PC-3 (cell line): ENCODE measurements at regions not wholly inside any gene's neighbourhood (a gene's known extent, or its start where the extent isn't known, plus 50 kb on each side); places are given as distances from the start of the nearest gene placed in this dataset.

Source experiments
- CTCF ChIP-seq: fragments of 300-600 bp; sonication (generic); conservative IDR thresholded peaks from 2 replicates; pipeline ENCODE4 v1.5.1; 2017; ENCODE audit warnings: antibody characterized with exemption, low read depth, mild to moderate bottlenecking, low read length
- EZH2 ChIP-seq: fragments of 300-600 bp; sonication (generic); IDR thresholded peaks from one replicate; pipeline ENCODE4 v1.6.1; 2017; ENCODE audit warnings: antibody characterized with exemption, mild to moderate bottlenecking, low read length; ENCODE audit not compliant: unreplicated experiment

DNA sequence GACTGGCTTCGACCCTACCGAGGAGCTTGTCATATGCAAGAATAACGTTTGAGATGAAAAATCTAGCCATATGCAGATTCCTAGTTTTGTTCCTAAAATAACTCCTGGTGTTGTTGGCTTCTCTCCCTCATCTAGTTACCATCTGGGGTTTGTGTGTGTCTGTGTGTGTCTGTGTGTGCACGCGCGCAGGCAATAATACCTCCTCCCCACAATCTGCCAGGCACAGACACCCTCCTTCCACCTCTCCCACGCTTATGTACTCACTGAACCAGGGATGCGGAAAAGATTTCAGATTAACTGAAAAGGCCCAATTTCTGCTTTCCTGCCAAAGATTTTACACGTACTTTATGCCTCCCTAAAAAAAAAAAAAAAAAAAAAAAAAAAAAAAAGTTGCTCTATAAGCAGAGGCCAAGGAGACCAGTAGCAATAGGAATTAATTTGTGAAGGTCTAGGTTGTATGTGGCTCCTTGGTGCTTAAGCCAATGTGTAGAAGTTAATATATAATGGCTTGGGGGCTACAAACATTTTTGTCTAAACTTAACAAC, 452.7 kb downstream of the NUF2 start:
- TF ChIP-seq EZH2 (no peak), CTCF (no peak)
